Activated CD8-positive, alpha-beta T cell treated with anti-CD3 and anti-CD28 coated beads for 36 hours (primary cell): ENCODE measurements at regions not wholly inside any gene's neighbourhood (a gene's known extent, or its start where the extent isn't known, plus 50 kb on each side); places are given as distances from the start of the nearest gene placed in this dataset. TPM values are rescaled to one million over a fixed set of nuclear protein-coding genes. Genes with fewer than 3 reads are reported as not detected.

ENCODE experiments used
- ATAC-seq: fragments of 200-7000 bp; cut with Tn5 transposase; one replicate; pipeline ENCODE4 v1.10.0; 2021; ENCODE audit warnings: mild to moderate bottlenecking, moderate library complexity
- CTCF ChIA-PET: fragments of 350-600 bp; sonication (Branson Sonifier 250); formaldehyde crosslinking; loops from one replicate; lab custom pipeline; 2021; ENCODE audit warnings: antibody characterized with exemption; lab: Charles Lee
- POLR2A ChIA-PET: fragments of 350-600 bp; sonication (Branson Sonifier 250); formaldehyde crosslinking; loops from one replicate; lab custom pipeline; 2021; ENCODE audit warnings: antibody characterized with exemption; lab: Charles Lee
- DNase-seq: peaks from one replicate; pipeline ENCODE4 v3.0.0-alpha.2; 2020
- H3K27ac Mint-ChIP-seq: one replicate; pipeline ENCODE4 v1.8.0; 2021; ENCODE audit warnings: mild to moderate bottlenecking, mixed read lengths
- H3K27me3 Mint-ChIP-seq: one replicate; pipeline ENCODE4 v1.8.0; 2021; ENCODE audit warnings: mixed read lengths
- H3K36me3 Mint-ChIP-seq: one replicate; pipeline ENCODE4 v1.8.0; 2021; ENCODE audit warnings: low read depth, mixed read lengths
- H3K4me1 Mint-ChIP-seq: one replicate; pipeline ENCODE4 v1.8.0; 2021; ENCODE audit warnings: low read depth, mixed read lengths
- H3K4me3 Mint-ChIP-seq: one replicate; pipeline ENCODE4 v1.8.0; 2021; ENCODE audit warnings: mild to moderate bottlenecking, moderate library complexity, mixed read lengths
- H3K9me3 Mint-ChIP-seq: one replicate; pipeline ENCODE4 v1.8.0; 2021; ENCODE audit warnings: mixed read lengths
- intact Hi-C: fragments of 100-400 bp; cut with micrococcal nuclease; formaldehyde crosslinking; loops from one replicate; pipeline ENCODE4 v1.10.0; 2022
- microRNA-seq: library from miRNA; unstranded; fragments of <30 nt; microRNA quantifications from one replicate; pipeline ENCODE4 v1.2.0, GENCODE V29; 2022; ENCODE audit warnings: borderline microRNAs expressed, borderline replicate concordance
- TF ChIP-seq, protein P1 (sequence below): fragments of 200-600 bp; IDR thresholded peaks from one replicate; pipeline ENCODE4 v1.8.0; 2022; ENCODE audit warnings: antibody characterized with exemption, mild to moderate bottlenecking

DNA sequence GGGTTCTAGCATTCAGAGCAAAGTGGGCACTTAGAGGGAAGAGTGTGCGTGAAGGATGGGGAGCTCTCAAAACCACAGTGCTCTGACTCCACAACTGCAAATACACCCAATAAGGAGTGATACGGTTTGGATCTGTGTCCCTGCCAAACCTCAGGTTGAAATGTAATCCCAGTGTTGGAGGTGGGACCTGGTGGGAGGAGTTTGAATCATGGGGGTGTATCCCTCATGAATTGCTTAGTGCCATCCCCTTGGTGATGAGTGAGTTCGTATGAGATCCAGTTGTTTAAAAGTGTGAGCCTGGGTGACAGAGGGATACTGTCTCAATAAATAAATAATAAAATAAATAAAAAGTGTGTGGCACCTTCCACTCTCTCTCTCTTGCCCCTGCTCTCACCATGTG lies 50.3 kb upstream of the CCDC85A start:
- CTCF ChIA-PET: no interaction called here
- Mint-ChIP-seq H3K4me1 (no peaks in the 10 kb centered on the region), H3K36me3 (no peaks in the 10 kb centered on the region), H3K27me3 (no peaks in the 10 kb centered on the region), H3K4me3 (no peak overlapping the region), H3K27ac (no peak overlapping the region), H3K9me3 (no peaks in the 10 kb centered on the region)
- ATAC-seq (no peak), DNase-seq (no peak)
- TF ChIP-seq, protein P1, sequence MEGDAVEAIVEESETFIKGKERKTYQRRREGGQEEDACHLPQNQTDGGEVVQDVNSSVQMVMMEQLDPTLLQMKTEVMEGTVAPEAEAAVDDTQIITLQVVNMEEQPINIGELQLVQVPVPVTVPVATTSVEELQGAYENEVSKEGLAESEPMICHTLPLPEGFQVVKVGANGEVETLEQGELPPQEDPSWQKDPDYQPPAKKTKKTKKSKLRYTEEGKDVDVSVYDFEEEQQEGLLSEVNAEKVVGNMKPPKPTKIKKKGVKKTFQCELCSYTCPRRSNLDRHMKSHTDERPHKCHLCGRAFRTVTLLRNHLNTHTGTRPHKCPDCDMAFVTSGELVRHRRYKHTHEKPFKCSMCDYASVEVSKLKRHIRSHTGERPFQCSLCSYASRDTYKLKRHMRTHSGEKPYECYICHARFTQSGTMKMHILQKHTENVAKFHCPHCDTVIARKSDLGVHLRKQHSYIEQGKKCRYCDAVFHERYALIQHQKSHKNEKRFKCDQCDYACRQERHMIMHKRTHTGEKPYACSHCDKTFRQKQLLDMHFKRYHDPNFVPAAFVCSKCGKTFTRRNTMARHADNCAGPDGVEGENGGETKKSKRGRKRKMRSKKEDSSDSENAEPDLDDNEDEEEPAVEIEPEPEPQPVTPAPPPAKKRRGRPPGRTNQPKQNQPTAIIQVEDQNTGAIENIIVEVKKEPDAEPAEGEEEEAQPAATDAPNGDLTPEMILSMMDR: no peak
- POLR2A ChIA-PET: no interaction called here
- intact Hi-C loops: loop anchor here (5.0 kb wide), 1 partner anchor 416 kb away; no protein-coding TSS in a partner anchor

GRCh38 chr2:56133931-56134629 lies 49.7 kb upstream of the CCDC85A start:
- no peaks in the 10 kb centered on the region for H3K36me3 Mint-ChIP-seq
- ATAC-seq (no peak), DNase-seq (no peak)
- no peak overlapping the region for H3K4me3 Mint-ChIP-seq
- no peaks in the 10 kb centered on the region for H3K27me3 Mint-ChIP-seq
- H3K4me1 Mint-ChIP-seq: no peaks in the 10 kb centered on the region
- TF ChIP-seq, protein P1: no peak
- no peak overlapping the region for H3K27ac Mint-ChIP-seq
- POLR2A ChIA-PET: no interaction called here
- H3K9me3 Mint-ChIP-seq: peaks cover 3% of the 10 kb centered on the region
- CTCF ChIA-PET: no interaction called here
- intact Hi-C loops: loop anchor here (5.0 kb wide), 1 partner anchor 417 kb away; no protein-coding TSS in a partner anchor

Small RNA genes lying in the stretch of these regions (microRNA-seq; reads per million reads assigned to microRNA genes)
- gene MIR216A (not detected), gene MIR216B (not detected), gene MIR217 (not detected)
